Neural progenitor cell (in vitro differentiated cells): ENCODE measurements at regions not wholly inside any gene's neighbourhood (a gene's known extent, or its start where the extent isn't known, plus 50 kb on each side); places are given as distances from the start of the nearest gene placed in this dataset.

ENCODE experiments used
- DNase-seq: peaks from one replicate; pipeline ENCODE4 v3.0.0-alpha.2; 2016; ENCODE audit warnings: low spot score
- H2AFZ ChIP-seq: fragments of 200-600 bp; sonication (generic); replicated peaks from 2 replicates; pipeline ENCODE4 v1.6.1; 2016; ENCODE audit warnings: antibody characterized with exemption
- H3F3A ChIP-seq: fragments of 200-600 bp; sonication (generic); 2 replicates; pipeline ENCODE4 v1.6.1; 2016; ENCODE audit warnings: antibody characterized with exemption, low read depth
- H3K27ac ChIP-seq: fragments of 200-600 bp; sonication (generic); 2 replicates; pipeline ENCODE4 v1.5.1; 2016; ENCODE audit warnings: mild to moderate bottlenecking
- H3K27me3 ChIP-seq: fragments of 200-600 bp; sonication (generic); 2 replicates; pipeline ENCODE4 v1.6.1; 2016; ENCODE audit warnings: mild to moderate bottlenecking, moderate library complexity
- H3K36me3 ChIP-seq: fragments of 200-600 bp; sonication (generic); 2 replicates; pipeline ENCODE4 v1.5.1; 2016
- H3K4me1 ChIP-seq: fragments of 200-600 bp; sonication (generic); 2 replicates; pipeline ENCODE4 v1.6.1; 2016; ENCODE audit warnings: mixed run types
- H3K4me2 ChIP-seq: fragments of 200-600 bp; sonication (generic); 2 replicates; pipeline ENCODE4 v1.6.1; 2016
- H3K4me3 ChIP-seq: fragments of 200-600 bp; sonication (generic); 2 replicates; pipeline ENCODE4 v1.5.1; 2016
- H3K79me2 ChIP-seq: fragments of 200-600 bp; sonication (generic); 2 replicates; pipeline ENCODE4 v1.6.1; 2016; ENCODE audit warnings: low read depth
- H3K9ac ChIP-seq: fragments of 200-600 bp; sonication (generic); 2 replicates; pipeline ENCODE4 v1.6.1; 2016
- H3K9me3 ChIP-seq: fragments of 200-600 bp; sonication (generic); 2 replicates; pipeline ENCODE4 v1.5.1; 2016; ENCODE audit warnings: low read depth
- H4K20me1 ChIP-seq: fragments of 200-600 bp; sonication (generic); 2 replicates; pipeline ENCODE4 v1.6.1; 2016; ENCODE audit warnings: low read depth
- H3K27ac Mint-ChIP-seq: 3 replicates; pipeline ENCODE4 v1.8.0; 2021; ENCODE audit warnings: mixed read lengths
- H3K27me3 Mint-ChIP-seq: 2 replicates; pipeline ENCODE4 v1.8.0; 2022; ENCODE audit warnings: low read depth, mild to moderate bottlenecking, inconsistent platforms, moderate library complexity, mixed read lengths; ENCODE audit not compliant: insufficient read depth
- H3K36me3 Mint-ChIP-seq: 3 replicates; pipeline ENCODE4 v1.8.0; 2021; ENCODE audit warnings: mixed read lengths
- H3K4me1 Mint-ChIP-seq: 3 replicates; pipeline ENCODE4 v1.8.0; 2021; ENCODE audit warnings: mixed read lengths
- H3K4me3 Mint-ChIP-seq: 3 replicates; pipeline ENCODE4 v1.8.0; 2021; ENCODE audit warnings: mild to moderate bottlenecking, moderate library complexity, mixed read lengths
- H3K9me3 Mint-ChIP-seq: 3 replicates; pipeline ENCODE4 v1.8.0; 2020; ENCODE audit warnings: mixed read lengths
- EZH2 ChIP-seq: fragments of 200-600 bp; sonication (generic); IDR thresholded peaks from 2 replicates; pipeline ENCODE4 v1.6.1; 2017; ENCODE audit warnings: antibody characterized with exemption, mild to moderate bottlenecking, moderate library complexity
- EZH2phosphoT487 ChIP-seq: fragments of 200-600 bp; sonication (generic); IDR thresholded peaks from 2 replicates; pipeline ENCODE4 v1.6.1; 2017; ENCODE audit warnings: antibody characterized with exemption
- TF ChIP-seq, protein P1 (sequence below): fragments of 200-600 bp; sonication (generic); IDR thresholded peaks from 2 replicates; pipeline ENCODE4 v1.5.1; 2017; ENCODE audit warnings: antibody characterized with exemption, mild to moderate bottlenecking

DNA sequence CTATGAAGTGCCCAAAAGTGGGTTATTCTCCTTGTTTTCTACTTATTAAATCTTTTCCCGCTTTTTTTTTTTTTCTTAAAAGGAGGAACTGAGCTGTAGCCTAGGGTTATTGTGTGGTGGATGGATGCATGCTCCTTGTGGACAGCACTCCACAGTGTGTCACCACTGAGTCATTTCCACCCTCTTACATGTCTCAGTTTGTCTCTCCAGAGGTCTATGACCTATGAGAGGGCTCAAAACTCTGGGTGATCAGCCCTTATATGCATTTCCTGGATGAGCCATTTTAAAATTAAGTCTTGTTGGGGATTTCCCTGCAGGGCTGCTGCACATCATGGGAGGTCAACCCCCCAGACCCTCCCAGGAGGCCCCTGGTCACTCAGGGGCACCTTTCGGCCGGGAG lies 102.2 kb upstream of the MOCS2 start:
- no peaks in the 10 kb centered on the region for H3K9me3 ChIP-seq
- H3K27ac ChIP-seq: no peak overlapping the region
- H3K4me3 Mint-ChIP-seq: no peak overlapping the region
- no peaks in the 10 kb centered on the region for H3K4me1 ChIP-seq
- H3K4me2 ChIP-seq: no peak overlapping the region
- no peak overlapping the region for H3K9ac ChIP-seq
- H3K9me3 Mint-ChIP-seq: peaks cover 6% of the 10 kb centered on the region
- no peaks in the 10 kb centered on the region for H3F3A ChIP-seq
- H3K79me2 ChIP-seq: no peaks in the 10 kb centered on the region
- no peaks in the 10 kb centered on the region for H3K27me3 Mint-ChIP-seq
- DNase-seq: no peak
- H3K4me3 ChIP-seq: no peak overlapping the region
- H3K4me1 Mint-ChIP-seq: no peaks in the 10 kb centered on the region
- H3K36me3 Mint-ChIP-seq: no peaks in the 10 kb centered on the region
- TF ChIP-seq EZH2: no peak
- TF ChIP-seq, protein P1, sequence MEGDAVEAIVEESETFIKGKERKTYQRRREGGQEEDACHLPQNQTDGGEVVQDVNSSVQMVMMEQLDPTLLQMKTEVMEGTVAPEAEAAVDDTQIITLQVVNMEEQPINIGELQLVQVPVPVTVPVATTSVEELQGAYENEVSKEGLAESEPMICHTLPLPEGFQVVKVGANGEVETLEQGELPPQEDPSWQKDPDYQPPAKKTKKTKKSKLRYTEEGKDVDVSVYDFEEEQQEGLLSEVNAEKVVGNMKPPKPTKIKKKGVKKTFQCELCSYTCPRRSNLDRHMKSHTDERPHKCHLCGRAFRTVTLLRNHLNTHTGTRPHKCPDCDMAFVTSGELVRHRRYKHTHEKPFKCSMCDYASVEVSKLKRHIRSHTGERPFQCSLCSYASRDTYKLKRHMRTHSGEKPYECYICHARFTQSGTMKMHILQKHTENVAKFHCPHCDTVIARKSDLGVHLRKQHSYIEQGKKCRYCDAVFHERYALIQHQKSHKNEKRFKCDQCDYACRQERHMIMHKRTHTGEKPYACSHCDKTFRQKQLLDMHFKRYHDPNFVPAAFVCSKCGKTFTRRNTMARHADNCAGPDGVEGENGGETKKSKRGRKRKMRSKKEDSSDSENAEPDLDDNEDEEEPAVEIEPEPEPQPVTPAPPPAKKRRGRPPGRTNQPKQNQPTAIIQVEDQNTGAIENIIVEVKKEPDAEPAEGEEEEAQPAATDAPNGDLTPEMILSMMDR: no peak
- TF ChIP-seq EZH2phosphoT487: no peak
- H2AFZ ChIP-seq: no peak overlapping the region
- no peak overlapping the region for H3K27ac Mint-ChIP-seq
- H3K36me3 ChIP-seq: no peaks in the 10 kb centered on the region
- no peaks in the 10 kb centered on the region for H3K27me3 ChIP-seq
- H4K20me1 ChIP-seq: no peaks in the 10 kb centered on the region

DNA sequence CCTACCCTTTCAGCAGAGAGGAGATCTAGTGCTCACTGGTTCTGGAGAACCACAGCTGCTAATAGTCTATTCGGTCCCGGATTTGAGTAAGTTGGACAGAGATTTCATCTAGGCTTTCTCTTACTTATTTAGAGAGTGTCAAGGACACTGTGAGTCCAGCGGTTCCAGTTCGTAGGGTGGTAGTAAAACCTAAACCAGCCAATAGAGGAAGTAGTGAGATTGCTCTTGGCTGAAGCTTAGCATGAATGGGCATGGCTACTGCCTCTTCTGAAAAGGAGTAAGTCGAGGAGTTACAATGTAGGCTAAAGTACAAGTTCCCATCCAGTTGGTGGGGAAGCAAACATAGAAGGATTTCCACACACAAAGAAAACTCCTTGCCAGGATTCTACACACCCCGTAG lies 109.6 kb upstream of the MOCS2 start:
- Histone ChIP-seq H3K4me1 (peaks cover 8% of the 10 kb centered on the region), H3K9me3 (peaks cover 3% of the 10 kb centered on the region), H3K4me2 (no peak overlapping the region), H3K79me2 (no peaks in the 10 kb centered on the region), H3F3A (no peaks in the 10 kb centered on the region), H3K36me3 (no peaks in the 10 kb centered on the region), H3K27me3 (no peaks in the 10 kb centered on the region), H3K4me3 (no peak overlapping the region), H4K20me1 (no peaks in the 10 kb centered on the region), H3K9ac (no peak overlapping the region), H2AFZ (no peak overlapping the region), H3K27ac (no peak overlapping the region)
- DNase-seq: no peak
- Mint-ChIP-seq H3K4me1 (no peaks in the 10 kb centered on the region), H3K9me3 (peaks cover 8% of the 10 kb centered on the region), H3K27me3 (no peaks in the 10 kb centered on the region), H3K4me3 (no peak overlapping the region), H3K27ac (no peak overlapping the region), H3K36me3 (no peaks in the 10 kb centered on the region)
- TF ChIP-seq EZH2: no peak
- TF ChIP-seq, protein P1: no peak
- no peak for TF ChIP-seq EZH2phosphoT487

DNA sequence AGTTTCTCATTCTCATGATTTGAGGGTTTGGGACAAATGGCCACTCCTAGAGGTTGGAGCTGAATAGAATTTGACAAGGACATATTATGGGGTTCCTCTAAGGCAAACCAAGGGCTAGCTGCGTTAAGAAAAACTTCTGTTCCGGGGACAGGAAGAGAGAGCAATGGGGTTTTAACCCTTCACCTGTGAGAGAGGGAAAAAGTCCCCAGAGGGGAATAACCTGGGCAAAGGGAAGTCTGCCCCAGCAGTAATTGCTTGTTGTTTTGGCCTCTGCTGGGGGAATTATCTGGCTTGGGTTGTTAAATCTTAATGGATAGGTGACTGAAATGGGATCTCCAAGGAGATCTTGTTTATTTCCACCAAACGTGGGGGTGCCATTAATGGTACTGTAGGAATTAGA lies 110.1 kb upstream of the MOCS2 start:
- Mint-ChIP-seq H3K4me1 (no peaks in the 10 kb centered on the region), H3K9me3 (peaks cover 8% of the 10 kb centered on the region), H3K27me3 (no peaks in the 10 kb centered on the region), H3K36me3 (no peaks in the 10 kb centered on the region), H3K4me3 (no peak overlapping the region), H3K27ac (no peak overlapping the region)
- Histone ChIP-seq H3K9me3 (peaks cover 3% of the 10 kb centered on the region), H3K27ac (no peak overlapping the region), H3K27me3 (no peaks in the 10 kb centered on the region), H3K79me2 (no peaks in the 10 kb centered on the region), H3K4me3 (no peak overlapping the region), H3K36me3 (no peaks in the 10 kb centered on the region), H3F3A (no peaks in the 10 kb centered on the region), H4K20me1 (no peaks in the 10 kb centered on the region), H2AFZ (no peak overlapping the region), H3K4me1 (peaks cover 8% of the 10 kb centered on the region), H3K9ac (no peak overlapping the region), H3K4me2 (no peak overlapping the region)
- TF ChIP-seq EZH2 (no peak), EZH2phosphoT487 (no peak)
- TF ChIP-seq, protein P1: no peak
- no peak for DNase-seq
